ENCODE measurements at regions not wholly inside any gene's neighbourhood (a gene's known extent, or its start where the extent isn't known, plus 50 kb on each side); places are given as distances from the start of the nearest gene placed in this dataset.

DNA sequence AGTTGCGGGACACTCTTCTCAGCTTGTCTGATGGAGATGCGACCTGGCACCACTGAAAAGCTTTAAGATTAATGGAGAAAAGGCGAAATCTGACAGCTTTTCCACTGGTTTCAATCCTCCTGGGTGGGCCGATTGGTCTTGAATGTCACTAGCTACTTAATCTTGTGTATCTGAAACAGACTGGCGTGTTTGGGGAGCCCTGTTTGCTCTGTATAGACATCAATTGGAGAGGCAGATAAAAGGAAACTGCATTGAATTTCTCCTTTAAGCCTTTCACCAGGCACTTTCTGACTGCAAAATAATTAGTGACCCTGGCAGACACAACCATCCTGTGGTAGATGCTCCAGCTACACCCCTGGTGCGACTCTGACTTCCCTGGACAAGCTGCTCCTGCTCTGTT is 224.2 kb downstream of the NDUFS4 start:
- ATAC-seq = no peak
- TF ChIP-seq GLIS3 (CRISPR knock-in tag; IDR thresholded peaks at IDR 0.05) = no peak
- TF ChIP-seq PPARA (CRISPR knock-in tag; IDR thresholded peaks at IDR 0.05; ENCODE audit: borderline replicate concordance) = no peak
- TF ChIP-seq CSDC2 (CRISPR knock-in tag; IDR thresholded peaks at IDR 0.05) = no peak
- TF ChIP-seq, protein P1, sequence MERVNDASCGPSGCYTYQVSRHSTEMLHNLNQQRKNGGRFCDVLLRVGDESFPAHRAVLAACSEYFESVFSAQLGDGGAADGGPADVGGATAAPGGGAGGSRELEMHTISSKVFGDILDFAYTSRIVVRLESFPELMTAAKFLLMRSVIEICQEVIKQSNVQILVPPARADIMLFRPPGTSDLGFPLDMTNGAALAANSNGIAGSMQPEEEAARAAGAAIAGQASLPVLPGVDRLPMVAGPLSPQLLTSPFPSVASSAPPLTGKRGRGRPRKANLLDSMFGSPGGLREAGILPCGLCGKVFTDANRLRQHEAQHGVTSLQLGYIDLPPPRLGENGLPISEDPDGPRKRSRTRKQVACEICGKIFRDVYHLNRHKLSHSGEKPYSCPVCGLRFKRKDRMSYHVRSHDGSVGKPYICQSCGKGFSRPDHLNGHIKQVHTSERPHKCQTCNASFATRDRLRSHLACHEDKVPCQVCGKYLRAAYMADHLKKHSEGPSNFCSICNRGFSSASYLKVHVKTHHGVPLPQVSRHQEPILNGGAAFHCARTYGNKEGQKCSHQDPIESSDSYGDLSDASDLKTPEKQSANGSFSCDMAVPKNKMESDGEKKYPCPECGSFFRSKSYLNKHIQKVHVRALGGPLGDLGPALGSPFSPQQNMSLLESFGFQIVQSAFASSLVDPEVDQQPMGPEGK (CRISPR knock-in tag; IDR thresholded peaks at IDR 0.05; ENCODE audit: borderline replicate concordance) = no peak
- TF ChIP-seq ESRRG (CRISPR knock-in tag; IDR thresholded peaks at IDR 0.05) = no peak
- no peak for TF ChIP-seq ZFP3 (CRISPR knock-in tag; IDR thresholded peaks at IDR 0.05)
- TF ChIP-seq, protein P2, sequence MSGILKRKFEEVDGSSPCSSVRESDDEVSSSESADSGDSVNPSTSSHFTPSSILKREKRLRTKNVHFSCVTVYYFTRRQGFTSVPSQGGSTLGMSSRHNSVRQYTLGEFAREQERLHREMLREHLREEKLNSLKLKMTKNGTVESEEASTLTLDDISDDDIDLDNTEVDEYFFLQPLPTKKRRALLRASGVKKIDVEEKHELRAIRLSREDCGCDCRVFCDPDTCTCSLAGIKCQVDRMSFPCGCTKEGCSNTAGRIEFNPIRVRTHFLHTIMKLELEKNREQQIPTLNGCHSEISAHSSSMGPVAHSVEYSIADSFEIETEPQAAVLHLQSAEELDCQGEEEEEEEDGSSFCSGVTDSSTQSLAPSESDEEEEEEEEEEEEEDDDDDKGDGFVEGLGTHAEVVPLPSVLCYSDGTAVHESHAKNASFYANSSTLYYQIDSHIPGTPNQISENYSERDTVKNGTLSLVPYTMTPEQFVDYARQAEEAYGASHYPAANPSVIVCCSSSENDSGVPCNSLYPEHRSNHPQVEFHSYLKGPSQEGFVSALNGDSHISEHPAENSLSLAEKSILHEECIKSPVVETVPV (CRISPR knock-in tag; IDR thresholded peaks at IDR 0.05) = no peak
- TF ChIP-seq, protein P3, sequence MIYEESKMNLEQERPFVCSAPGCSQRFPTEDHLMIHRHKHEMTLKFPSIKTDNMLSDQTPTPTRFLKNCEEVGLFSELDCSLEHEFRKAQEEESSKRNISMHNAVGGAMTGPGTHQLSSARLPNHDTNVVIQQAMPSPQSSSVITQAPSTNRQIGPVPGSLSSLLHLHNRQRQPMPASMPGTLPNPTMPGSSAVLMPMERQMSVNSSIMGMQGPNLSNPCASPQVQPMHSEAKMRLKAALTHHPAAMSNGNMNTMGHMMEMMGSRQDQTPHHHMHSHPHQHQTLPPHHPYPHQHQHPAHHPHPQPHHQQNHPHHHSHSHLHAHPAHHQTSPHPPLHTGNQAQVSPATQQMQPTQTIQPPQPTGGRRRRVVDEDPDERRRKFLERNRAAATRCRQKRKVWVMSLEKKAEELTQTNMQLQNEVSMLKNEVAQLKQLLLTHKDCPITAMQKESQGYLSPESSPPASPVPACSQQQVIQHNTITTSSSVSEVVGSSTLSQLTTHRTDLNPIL (CRISPR knock-in tag; IDR thresholded peaks at IDR 0.05; ENCODE audit: low read depth) = no peak

DNA sequence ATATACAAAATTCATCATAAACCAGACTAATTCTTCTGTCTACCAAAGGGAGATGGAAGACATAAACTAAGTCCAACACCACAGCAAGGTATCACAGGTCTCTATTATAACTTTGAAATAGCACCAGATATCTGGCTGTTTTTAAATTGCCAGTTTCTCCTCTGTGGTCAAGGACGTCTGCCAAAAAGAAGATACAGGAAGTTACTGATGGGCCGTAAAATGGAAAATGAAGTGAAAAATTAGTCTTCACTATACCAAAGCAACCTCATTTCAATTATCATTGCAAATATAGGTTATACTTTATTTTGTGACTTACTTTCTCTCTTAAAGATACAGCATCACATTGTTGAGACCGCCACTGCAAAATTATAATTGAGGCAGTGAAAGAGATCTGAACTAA is 225.5 kb downstream of the NDUFS4 start:
- no peak for ATAC-seq
- TF ChIP-seq, protein P4, sequence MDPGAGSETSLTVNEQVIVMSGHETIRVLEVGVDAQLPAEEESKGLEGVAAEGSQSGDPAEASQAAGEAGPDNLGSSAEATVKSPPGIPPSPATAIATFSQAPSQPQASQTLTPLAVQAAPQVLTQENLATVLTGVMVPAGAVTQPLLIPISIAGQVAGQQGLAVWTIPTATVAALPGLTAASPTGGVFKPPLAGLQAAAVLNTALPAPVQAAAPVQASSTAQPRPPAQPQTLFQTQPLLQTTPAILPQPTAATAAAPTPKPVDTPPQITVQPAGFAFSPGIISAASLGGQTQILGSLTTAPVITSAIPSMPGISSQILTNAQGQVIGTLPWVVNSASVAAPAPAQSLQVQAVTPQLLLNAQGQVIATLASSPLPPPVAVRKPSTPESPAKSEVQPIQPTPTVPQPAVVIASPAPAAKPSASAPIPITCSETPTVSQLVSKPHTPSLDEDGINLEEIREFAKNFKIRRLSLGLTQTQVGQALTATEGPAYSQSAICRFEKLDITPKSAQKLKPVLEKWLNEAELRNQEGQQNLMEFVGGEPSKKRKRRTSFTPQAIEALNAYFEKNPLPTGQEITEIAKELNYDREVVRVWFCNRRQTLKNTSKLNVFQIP (CRISPR knock-in tag; IDR thresholded peaks at IDR 0.05; ENCODE audit: borderline replicate concordance, low read depth) = no peak
- TF ChIP-seq ZNF8 (CRISPR knock-in tag; IDR thresholded peaks at IDR 0.05) (no peak), SNAI2 (CRISPR knock-in tag; IDR thresholded peaks at IDR 0.05) (no peak), GLIS3 (CRISPR knock-in tag; IDR thresholded peaks at IDR 0.05) (no peak), CSDC2 (CRISPR knock-in tag; IDR thresholded peaks at IDR 0.05) (no peak), TOX (CRISPR knock-in tag; IDR thresholded peaks at IDR 0.05; ENCODE audit: borderline replicate concordance) (no peak), RARB (CRISPR knock-in tag; IDR thresholded peaks at IDR 0.05) (no peak), ZFP30 (CRISPR knock-in tag; IDR thresholded peaks at IDR 0.05) (no peak), ARNTL (CRISPR knock-in tag; IDR thresholded peaks at IDR 0.05; ENCODE audit: borderline replicate concordance, low read depth) (no peak), PPARA (CRISPR knock-in tag; IDR thresholded peaks at IDR 0.05; ENCODE audit: borderline replicate concordance) (no peak), ESRRG (CRISPR knock-in tag; IDR thresholded peaks at IDR 0.05) (no peak)
- TF ChIP-seq, protein P1 (CRISPR knock-in tag; IDR thresholded peaks at IDR 0.05; ENCODE audit: borderline replicate concordance) = no peak
- TF ChIP-seq, protein P5, sequence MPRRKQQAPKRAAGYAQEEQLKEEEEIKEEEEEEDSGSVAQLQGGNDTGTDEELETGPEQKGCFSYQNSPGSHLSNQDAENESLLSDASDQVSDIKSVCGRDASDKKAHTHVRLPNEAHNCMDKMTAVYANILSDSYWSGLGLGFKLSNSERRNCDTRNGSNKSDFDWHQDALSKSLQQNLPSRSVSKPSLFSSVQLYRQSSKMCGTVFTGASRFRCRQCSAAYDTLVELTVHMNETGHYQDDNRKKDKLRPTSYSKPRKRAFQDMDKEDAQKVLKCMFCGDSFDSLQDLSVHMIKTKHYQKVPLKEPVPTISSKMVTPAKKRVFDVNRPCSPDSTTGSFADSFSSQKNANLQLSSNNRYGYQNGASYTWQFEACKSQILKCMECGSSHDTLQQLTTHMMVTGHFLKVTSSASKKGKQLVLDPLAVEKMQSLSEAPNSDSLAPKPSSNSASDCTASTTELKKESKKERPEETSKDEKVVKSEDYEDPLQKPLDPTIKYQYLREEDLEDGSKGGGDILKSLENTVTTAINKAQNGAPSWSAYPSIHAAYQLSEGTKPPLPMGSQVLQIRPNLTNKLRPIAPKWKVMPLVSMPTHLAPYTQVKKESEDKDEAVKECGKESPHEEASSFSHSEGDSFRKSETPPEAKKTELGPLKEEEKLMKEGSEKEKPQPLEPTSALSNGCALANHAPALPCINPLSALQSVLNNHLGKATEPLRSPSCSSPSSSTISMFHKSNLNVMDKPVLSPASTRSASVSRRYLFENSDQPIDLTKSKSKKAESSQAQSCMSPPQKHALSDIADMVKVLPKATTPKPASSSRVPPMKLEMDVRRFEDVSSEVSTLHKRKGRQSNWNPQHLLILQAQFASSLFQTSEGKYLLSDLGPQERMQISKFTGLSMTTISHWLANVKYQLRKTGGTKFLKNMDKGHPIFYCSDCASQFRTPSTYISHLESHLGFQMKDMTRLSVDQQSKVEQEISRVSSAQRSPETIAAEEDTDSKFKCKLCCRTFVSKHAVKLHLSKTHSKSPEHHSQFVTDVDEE (CRISPR knock-in tag; IDR thresholded peaks at IDR 0.05) = no peak
- TF ChIP-seq, protein P3 (CRISPR knock-in tag; IDR thresholded peaks at IDR 0.05; ENCODE audit: low read depth) = no peak

DNA sequence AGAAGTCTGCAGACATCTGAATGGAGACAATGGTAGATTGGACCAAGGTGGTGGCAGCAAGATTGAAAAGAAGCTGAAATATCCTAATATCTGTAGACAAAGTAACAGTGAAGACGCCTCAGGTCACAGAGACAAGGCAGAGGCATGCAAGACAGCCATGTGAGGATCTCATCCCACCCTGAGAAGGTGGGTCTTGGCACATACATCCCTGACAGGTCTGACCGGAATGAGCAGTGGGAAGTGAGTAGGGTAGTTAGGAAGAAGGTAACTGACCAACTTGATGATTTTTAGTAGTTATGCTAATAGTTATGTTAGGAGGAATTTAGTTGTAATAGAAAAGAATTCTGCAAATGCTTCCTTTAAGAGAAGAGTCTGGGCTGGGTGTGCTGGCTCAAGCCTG is 229.6 kb downstream of the NDUFS4 start:
- ATAC-seq = no peak
- TF ChIP-seq TCF4 (CRISPR knock-in tag; IDR thresholded peaks at IDR 0.05; ENCODE audit: borderline replicate concordance) (no peak), GLIS3 (CRISPR knock-in tag; IDR thresholded peaks at IDR 0.05) (no peak), RARB (CRISPR knock-in tag; IDR thresholded peaks at IDR 0.05) (no peak), TOX (CRISPR knock-in tag; IDR thresholded peaks at IDR 0.05; ENCODE audit: borderline replicate concordance) (no peak), CSDC2 (CRISPR knock-in tag; IDR thresholded peaks at IDR 0.05) (no peak), ESRRG (CRISPR knock-in tag; IDR thresholded peaks at IDR 0.05) (no peak), SNAI2 (CRISPR knock-in tag; IDR thresholded peaks at IDR 0.05) (no peak)
- TF ChIP-seq, protein P1 (CRISPR knock-in tag; IDR thresholded peaks at IDR 0.05; ENCODE audit: borderline replicate concordance) = no peak
- TF ChIP-seq, protein P4 (CRISPR knock-in tag; IDR thresholded peaks at IDR 0.05; ENCODE audit: borderline replicate concordance, low read depth) = no peak
- TF ChIP-seq, protein P3 (CRISPR knock-in tag; IDR thresholded peaks at IDR 0.05; ENCODE audit: low read depth) = no peak
